DND-41 (cell line): ENCODE measurements at regions not wholly inside any gene's neighbourhood (a gene's known extent, or its start where the extent isn't known, plus 50 kb on each side); places are given as distances from the start of the nearest gene placed in this dataset.
"Not testable (repeated sequence)": the region's sequence is repeated elsewhere in the genome, so short reads cannot be mapped to it uniquely, and the experiment has no call there.

Experiments used
- ATAC-seq: fragments of 200-7000 bp; cut with Tn5 transposase; 3 replicates; pipeline ENCODE4 v1.9.1; 2021; ENCODE audit warnings: low read depth; ENCODE audit not compliant: insufficient read depth
- DNase-seq: peaks from one replicate; pipeline ENCODE4 v3.0.0-alpha.2; 2020
- H2AFZ ChIP-seq: 2 replicates; pipeline ENCODE4 v1.6.0; 2012; ENCODE audit warnings: low read depth, low read length
- H3K27ac ChIP-seq: 2 replicates; pipeline ENCODE4 v1.5.1; 2012; ENCODE audit warnings: low read length, inconsistent platforms
- H3K27me3 ChIP-seq: fragments of 200-600 bp; sonication (generic); 2 replicates; pipeline ENCODE4 v1.6.0; 2012; ENCODE audit warnings: low read length, mild to moderate bottlenecking, inconsistent platforms; ENCODE audit not compliant: insufficient read depth, poor library complexity
- H3K36me3 ChIP-seq: 2 replicates; pipeline ENCODE4 v1.5.1; 2012; ENCODE audit warnings: low read length, inconsistent platforms; ENCODE audit not compliant: insufficient read depth
- H3K4me1 ChIP-seq: 2 replicates; pipeline ENCODE4 v1.5.1; 2012; ENCODE audit warnings: mild to moderate bottlenecking, low read length; ENCODE audit not compliant: insufficient read depth
- H3K4me2 ChIP-seq: 2 replicates; pipeline ENCODE4 v1.6.0; 2012; ENCODE audit warnings: mild to moderate bottlenecking, moderate library complexity, low read length, inconsistent platforms; ENCODE audit not compliant: insufficient read depth
- H3K4me3 ChIP-seq, 2 experiments: fragments of 200-600 bp in 1 of 2; shearing (Covaris generic) in 1 of 2; 2 replicates each; pipeline ENCODE4 v1.5.1; 2012 to 2016; ENCODE audit warnings: inconsistent platforms in 2 of 2, low read length in 2 of 2, mild to moderate bottlenecking in 2 of 2, low read depth in 1 of 2, moderate library complexity in 1 of 2
- H3K79me2 ChIP-seq: 2 replicates; pipeline ENCODE4 v1.6.0; 2012; ENCODE audit warnings: low read length, inconsistent platforms; ENCODE audit not compliant: insufficient read depth
- H3K9ac ChIP-seq: 2 replicates; pipeline ENCODE4 v1.6.0; 2012; ENCODE audit warnings: low read depth, mild to moderate bottlenecking, inconsistent platforms, low read length, moderate library complexity
- H3K9me3 ChIP-seq: 2 replicates; pipeline ENCODE4 v1.5.1; 2012; ENCODE audit warnings: low read length, moderate library complexity, mild to moderate bottlenecking, inconsistent platforms; ENCODE audit not compliant: insufficient read depth, severe bottlenecking
- H4K20me1 ChIP-seq: 2 replicates; pipeline ENCODE4 v1.6.0; 2012; ENCODE audit warnings: low read length; ENCODE audit not compliant: insufficient read depth
- CTCF ChIP-seq: IDR thresholded peaks from 2 replicates; pipeline ENCODE4 v1.5.1; 2012; ENCODE audit warnings: borderline replicate concordance, low read length, moderate library complexity, mild to moderate bottlenecking; ENCODE audit not compliant: poor library complexity, severe bottlenecking; ENCODE audit errors: extremely low read depth
- EZH2 ChIP-seq: IDR thresholded peaks from 3 replicates; pipeline ENCODE4 v1.6.1; 2012; ENCODE audit warnings: borderline replicate concordance, low read depth, mild to moderate bottlenecking, moderate library complexity, low read length, inconsistent platforms; ENCODE audit not compliant: severe bottlenecking

- Histone ChIP-seq H3K27ac (no peak overlapping the region), H3K9ac (no peak overlapping the region), H3K4me3 (no peak overlapping the region), H3K9me3 (no peaks in the 10 kb centered on the region), H3K4me2 (no peak overlapping the region), H4K20me1 (no peaks in the 10 kb centered on the region), H3K36me3 (no peaks in the 10 kb centered on the region), H3K4me1 (peaks cover 40% of the 10 kb centered on the region), H3K27me3 (no peaks in the 10 kb centered on the region), H3K79me2 (no peaks in the 10 kb centered on the region), H2AFZ (no peak overlapping the region)
- no peak for TF ChIP-seq EZH2
- TF ChIP-seq CTCF: no peak
- no peak for DNase-seq
- ATAC-seq: no peak
Observed at GRCh38 chr3:35305406-35305805, 333.9 kb upstream of the ARPP21 start.

- no peak overlapping the region for H3K4me2 ChIP-seq
- H3K27ac ChIP-seq: no peak overlapping the region
- ATAC-seq (no peak), DNase-seq (no peak)
- H3K27me3 ChIP-seq: no peaks in the 10 kb centered on the region
- no peaks in the 10 kb centered on the region for H3K79me2 ChIP-seq
- no peak overlapping the region for H3K4me3 ChIP-seq
- H3K9me3 ChIP-seq: no peaks in the 10 kb centered on the region
- no peak overlapping the region; the same call in 1 of the 2 replicates for H2AFZ ChIP-seq
- no peak for TF ChIP-seq EZH2
- TF ChIP-seq CTCF: no peak
- H3K36me3 ChIP-seq: no peaks in the 10 kb centered on the region
- no peaks in the 10 kb centered on the region for H4K20me1 ChIP-seq
- peaks cover 40% of the 10 kb centered on the region for H3K4me1 ChIP-seq
- no peak overlapping the region for H3K9ac ChIP-seq
Observed at GRCh38 chr3:35307296-35307695, 332.0 kb upstream of the ARPP21 start.

GRCh38 chr3:35316841-35317240, 322.5 kb upstream of the ARPP21 start:
- not testable (repeated sequence) for DNase-seq, ATAC-seq, H3K9ac ChIP-seq, H2AFZ ChIP-seq, H4K20me1 ChIP-seq, H3K27me3 ChIP-seq, H3K36me3 ChIP-seq, H3K27ac ChIP-seq, H3K4me2 ChIP-seq, H3K79me2 ChIP-seq, H3K4me3 ChIP-seq, H3K9me3 ChIP-seq
- H3K4me1 ChIP-seq: peaks cover 19% of the 10 kb centered on the region

GRCh38 chr3:35320646-35321407, 318.5 kb upstream of the ARPP21 start:
- Histone ChIP-seq H3K36me3 (no peaks in the 10 kb centered on the region; the same call in 1 of the 2 replicates), H3K27me3 (no peaks in the 10 kb centered on the region), H3K27ac (no peak overlapping the region), H3K4me3 (no peak overlapping the region), H3K9ac (no peak overlapping the region), H4K20me1 (no peaks in the 10 kb centered on the region), H2AFZ (peak overlapping the region; percentile 47; the same call in 1 of the 2 replicates), H3K79me2 (no peaks in the 10 kb centered on the region), H3K9me3 (peaks cover 21% of the 10 kb centered on the region), H3K4me1 (peaks cover 6% of the 10 kb centered on the region), H3K4me2 (no peak overlapping the region)
- TF ChIP-seq EZH2 (no peak), CTCF (no peak)
- DNase-seq (no peak), ATAC-seq (no peak)
